ENCODE measurements at regions not wholly inside any gene's neighbourhood (a gene's known extent, or its start where the extent isn't known, plus 50 kb on each side); places are given as distances from the start of the nearest gene placed in this dataset.

GRCh38 chr10:21031232-21031795, 134.2 kb upstream of the NEBL start:
- TF ChIP-seq POLR2A (IDR thresholded peaks at IDR 0.05; ENCODE audit: low read depth, low read length) (no peak), POLR2AphosphoS5 (IDR thresholded peaks at IDR 0.05; ENCODE audit: low read depth, low read length) (no peak), TAF1 (IDR thresholded peaks at IDR 0.05; ENCODE audit: low read depth, low read length) (no peak), PAX5 (IDR thresholded peaks at IDR 0.05; ENCODE audit: insufficient read depth, low read length, severe bottlenecking) (no peak), SPI1 (IDR thresholded peaks at IDR 0.05; ENCODE audit: low read depth, low read length) (no peak), POU2F2 (IDR thresholded peaks at IDR 0.05; ENCODE audit: low read depth, low read length) (no peak)

Data from GM12891 (cell line).